OCI-LY1 (cell line): ENCODE measurements at regions not wholly inside any gene's neighbourhood (a gene's known extent, or its start where the extent isn't known, plus 50 kb on each side); places are given as distances from the start of the nearest gene placed in this dataset.
"Not testable (repeated sequence)": the region's sequence is repeated elsewhere in the genome, so short reads cannot be mapped to it uniquely, and the experiment has no call there.

Experiments used
- CTCF ChIP-seq: fragments of 200-600 bp; sonication (generic), shearing (Covaris generic); IDR thresholded peaks from 2 replicates; pipeline ENCODE4 v1.5.1; 2017; ENCODE audit warnings: mild to moderate bottlenecking, antibody characterized with exemption, low read length, moderate library complexity, mixed read lengths
- EZH2 ChIP-seq: fragments of 200-600 bp; sonication (generic), shearing (Covaris generic); IDR thresholded peaks from 2 replicates; pipeline ENCODE4 v1.8.0; 2017; ENCODE audit warnings: borderline replicate concordance, mixed run types, mild to moderate bottlenecking, antibody characterized with exemption, low read length, moderate library complexity, mixed read lengths

- not testable (repeated sequence) for TF ChIP-seq CTCF, EZH2
Measured at GRCh38 chr2:53112408-53112807, 655.2 kb upstream of the CHAC2 start.
